ENCODE measurements at regions not wholly inside any gene's neighbourhood (a gene's known extent, or its start where the extent isn't known, plus 50 kb on each side); places are given as distances from the start of the nearest gene placed in this dataset.

DNA sequence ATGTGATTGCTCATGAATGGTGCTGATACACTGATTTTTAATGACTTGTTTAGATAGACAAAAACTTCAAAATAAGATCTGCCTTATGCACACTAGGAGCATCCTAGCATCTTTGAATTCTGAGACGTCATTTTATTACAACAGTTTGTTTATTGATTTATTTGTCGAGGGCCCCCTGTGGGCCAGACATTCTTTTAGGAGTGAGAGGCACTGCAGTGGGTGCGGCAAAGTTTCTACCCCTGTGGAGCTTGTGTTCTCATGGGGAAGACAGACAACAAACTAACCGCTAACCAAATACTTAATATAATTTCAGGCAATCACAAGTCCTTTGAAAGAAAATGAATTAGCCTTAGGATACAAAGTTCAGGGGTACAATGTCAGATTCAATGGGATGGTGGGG is 363.1 kb downstream of the RPS24 start:
- no peaks in the 10 kb centered on the region for H3K27me3 ChIP-seq (ENCODE audit: insufficient read depth, low read length)
- H3K4me1 ChIP-seq (ENCODE audit: insufficient read depth, low read length) = peaks cover 4% of the 10 kb centered on the region; the same call in 1 of the 2 replicates
- no peaks in the 10 kb centered on the region for H3K36me3 ChIP-seq (ENCODE audit: insufficient read depth, low read length)
- no peaks in the 10 kb centered on the region for H3K9me3 ChIP-seq (ENCODE audit: insufficient read depth, low read depth, low read length)
- no peak overlapping the region for H3K9ac ChIP-seq (ENCODE audit: low read depth, low read length)
- no peak overlapping the region for H3K27ac ChIP-seq (ENCODE audit: low read depth, low read length)
- no peak overlapping the region for H3K4me3 ChIP-seq (ENCODE audit: low read length)
- 68% methylated on average over 3 of the region's 4 CpGs for WGBS

- H3K9ac ChIP-seq (ENCODE audit: low read depth, low read length) = no peak overlapping the region
- H3K36me3 ChIP-seq (ENCODE audit: insufficient read depth, low read length) = no peaks in the 10 kb centered on the region
- H3K9me3 ChIP-seq (ENCODE audit: insufficient read depth, low read depth, low read length) = no peaks in the 10 kb centered on the region
- no peak overlapping the region for H3K27ac ChIP-seq (ENCODE audit: low read depth, low read length)
- H3K4me1 ChIP-seq (ENCODE audit: insufficient read depth, low read length) = peaks cover 7% of the 10 kb centered on the region
- H3K27me3 ChIP-seq (ENCODE audit: insufficient read depth, low read length) = no peaks in the 10 kb centered on the region
- 90% methylated on average over 2 of the region's 2 CpGs for WGBS
- H3K4me3 ChIP-seq (ENCODE audit: low read length) = no peak overlapping the region
Measured at GRCh38 chr10:78397786-78398185, 364.1 kb downstream of the RPS24 start.

DNA sequence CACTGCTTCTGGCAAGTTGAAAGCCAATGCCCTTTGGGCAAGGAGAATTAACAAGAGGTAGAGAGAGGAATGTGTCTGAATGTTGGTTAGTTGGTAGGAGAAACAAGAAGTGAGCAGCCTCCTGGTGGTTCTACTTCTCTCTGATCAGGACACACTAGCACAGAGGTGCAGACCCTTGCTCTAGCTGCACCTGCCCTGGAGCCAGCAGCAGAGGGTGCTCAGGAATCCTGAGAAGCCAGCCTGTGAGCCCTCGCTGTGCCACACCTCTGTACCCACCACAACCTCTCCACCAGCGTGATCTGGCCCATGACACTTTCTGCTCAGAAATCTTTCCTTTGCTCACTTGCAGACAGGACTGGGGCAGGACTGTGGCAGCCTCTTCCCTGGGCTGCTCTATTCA is 364.7 kb downstream of the RPS24 start:
- H3K27ac ChIP-seq (ENCODE audit: low read depth, low read length) = no peak overlapping the region
- no peak overlapping the region for H3K4me3 ChIP-seq (ENCODE audit: low read length)
- H3K9me3 ChIP-seq (ENCODE audit: insufficient read depth, low read depth, low read length) = no peaks in the 10 kb centered on the region
- H3K27me3 ChIP-seq (ENCODE audit: insufficient read depth, low read length) = no peaks in the 10 kb centered on the region
- WGBS = 94% methylated on average over 2 of the region's 2 CpGs
- H3K4me1 ChIP-seq (ENCODE audit: insufficient read depth, low read length) = peaks cover 7% of the 10 kb centered on the region
- no peak overlapping the region for H3K9ac ChIP-seq (ENCODE audit: low read depth, low read length)
- H3K36me3 ChIP-seq (ENCODE audit: insufficient read depth, low read length) = no peaks in the 10 kb centered on the region

- WGBS = 47% methylated on average over 13 of the region's 13 CpGs
- Histone ChIP-seq H3K9ac (ENCODE audit: low read depth, low read length) (no peak overlapping the region), H3K4me3 (ENCODE audit: low read length) (no peak overlapping the region), H3K9me3 (ENCODE audit: insufficient read depth, low read depth, low read length) (no peaks in the 10 kb centered on the region), H3K27me3 (ENCODE audit: insufficient read depth, low read length) (no peaks in the 10 kb centered on the region), H3K36me3 (ENCODE audit: insufficient read depth, low read length) (no peaks in the 10 kb centered on the region), H3K4me1 (ENCODE audit: insufficient read depth, low read length) (peaks cover 13% of the 10 kb centered on the region), H3K27ac (ENCODE audit: low read depth, low read length) (no peak overlapping the region)
Measured at GRCh38 chr10:78401624-78402367, 368.1 kb downstream of the RPS24 start.

DNA sequence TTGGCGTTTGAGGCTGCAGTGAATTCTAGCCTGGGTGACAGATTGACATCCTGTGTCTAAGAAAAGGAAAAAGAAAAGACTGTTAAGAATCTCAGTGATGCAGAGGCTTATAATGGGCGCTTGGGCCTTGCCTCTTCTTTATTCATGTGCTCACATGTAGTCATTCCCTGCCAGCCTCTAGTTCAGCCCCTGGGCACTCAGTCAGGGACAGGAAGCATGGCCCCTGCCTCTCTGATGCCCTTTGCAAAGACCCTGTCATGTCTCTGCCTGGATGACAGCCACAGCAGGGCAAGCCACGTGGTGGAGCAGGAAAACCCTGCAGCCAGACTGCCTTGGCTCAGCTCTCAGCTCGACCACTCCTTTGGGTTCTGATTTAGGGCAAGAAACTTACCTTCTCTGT is 368.9 kb downstream of the RPS24 start:
- H3K36me3 ChIP-seq (ENCODE audit: insufficient read depth, low read length) = no peaks in the 10 kb centered on the region
- 72% methylated on average over 4 of the region's 4 CpGs for WGBS
- no peak overlapping the region for H3K9ac ChIP-seq (ENCODE audit: low read depth, low read length)
- H3K27me3 ChIP-seq (ENCODE audit: insufficient read depth, low read length) = no peaks in the 10 kb centered on the region
- no peak overlapping the region for H3K27ac ChIP-seq (ENCODE audit: low read depth, low read length)
- H3K4me3 ChIP-seq (ENCODE audit: low read length) = no peak overlapping the region
- no peaks in the 10 kb centered on the region for H3K9me3 ChIP-seq (ENCODE audit: insufficient read depth, low read depth, low read length)
- peaks cover 16% of the 10 kb centered on the region for H3K4me1 ChIP-seq (ENCODE audit: insufficient read depth, low read length)

DNA sequence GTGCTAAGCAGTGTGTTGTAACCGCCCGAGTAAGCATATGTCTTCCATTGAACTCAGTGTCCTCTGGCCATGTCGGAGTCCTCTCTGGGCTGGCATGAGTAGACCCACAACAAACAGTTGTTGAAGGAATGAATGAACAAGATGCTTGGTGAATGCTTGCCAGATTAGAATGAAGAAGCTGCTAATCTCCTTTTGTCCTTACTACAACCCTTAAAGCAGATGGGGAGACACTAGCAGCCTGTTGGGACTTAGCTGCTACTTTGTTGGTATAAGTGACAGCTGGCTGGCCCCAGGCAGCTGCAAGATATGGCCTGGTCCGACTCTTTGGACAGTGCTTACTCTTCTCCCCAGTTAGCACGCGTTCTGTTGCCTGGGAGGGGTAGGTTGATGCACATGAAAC is 370.1 kb downstream of the RPS24 start:
- H3K27ac ChIP-seq (ENCODE audit: low read depth, low read length) = no peak overlapping the region
- WGBS = 94% methylated on average over 4 of the region's 6 CpGs
- no peaks in the 10 kb centered on the region for H3K27me3 ChIP-seq (ENCODE audit: insufficient read depth, low read length)
- H3K4me1 ChIP-seq (ENCODE audit: insufficient read depth, low read length) = peaks cover 20% of the 10 kb centered on the region
- H3K36me3 ChIP-seq (ENCODE audit: insufficient read depth, low read length) = no peaks in the 10 kb centered on the region
- no peak overlapping the region for H3K9ac ChIP-seq (ENCODE audit: low read depth, low read length)
- no peak overlapping the region for H3K4me3 ChIP-seq (ENCODE audit: low read length)
- H3K9me3 ChIP-seq (ENCODE audit: insufficient read depth, low read depth, low read length) = no peaks in the 10 kb centered on the region

GRCh38 chr10:78404296-78404695 is 370.6 kb downstream of the RPS24 start:
- Histone ChIP-seq H3K36me3 (ENCODE audit: insufficient read depth, low read length) (no peaks in the 10 kb centered on the region), H3K9ac (ENCODE audit: low read depth, low read length) (no peak overlapping the region), H3K4me1 (ENCODE audit: insufficient read depth, low read length) (peaks cover 20% of the 10 kb centered on the region), H3K4me3 (ENCODE audit: low read length) (no peak overlapping the region), H3K9me3 (ENCODE audit: insufficient read depth, low read depth, low read length) (no peaks in the 10 kb centered on the region), H3K27me3 (ENCODE audit: insufficient read depth, low read length) (no peaks in the 10 kb centered on the region), H3K27ac (ENCODE audit: low read depth, low read length) (no peak overlapping the region)
- whole genome bisulfite sequencing = 93% methylated on average over 5 of the region's 5 CpGs

- Histone ChIP-seq H3K9me3 (ENCODE audit: insufficient read depth, low read depth, low read length) (no peaks in the 10 kb centered on the region), H3K36me3 (ENCODE audit: insufficient read depth, low read length) (no peaks in the 10 kb centered on the region), H3K27ac (ENCODE audit: low read depth, low read length) (no peak overlapping the region), H3K9ac (ENCODE audit: low read depth, low read length) (no peak overlapping the region), H3K27me3 (ENCODE audit: insufficient read depth, low read length) (no peaks in the 10 kb centered on the region), H3K4me3 (ENCODE audit: low read length) (no peak overlapping the region), H3K4me1 (ENCODE audit: insufficient read depth, low read length) (peaks cover 20% of the 10 kb centered on the region)
- WGBS = 96% methylated on average over 5 of the region's 5 CpGs
Measured at GRCh38 chr10:78405231-78405630, 371.6 kb downstream of the RPS24 start.

- H3K27ac ChIP-seq (ENCODE audit: low read depth, low read length) = no peak overlapping the region
- H3K4me3 ChIP-seq (ENCODE audit: low read length) = no peak overlapping the region
- no peak overlapping the region for H3K9ac ChIP-seq (ENCODE audit: low read depth, low read length)
- WGBS = 93% methylated on average over 6 of the region's 6 CpGs
- no peaks in the 10 kb centered on the region for H3K36me3 ChIP-seq (ENCODE audit: insufficient read depth, low read length)
- H3K9me3 ChIP-seq (ENCODE audit: insufficient read depth, low read depth, low read length) = no peaks in the 10 kb centered on the region
- no peaks in the 10 kb centered on the region for H3K27me3 ChIP-seq (ENCODE audit: insufficient read depth, low read length)
- H3K4me1 ChIP-seq (ENCODE audit: insufficient read depth, low read length) = peaks cover 20% of the 10 kb centered on the region
Measured at GRCh38 chr10:78405736-78406135, 372.1 kb downstream of the RPS24 start.

- Histone ChIP-seq H3K4me3 (ENCODE audit: low read length) (peak overlapping the region; percentile 83), H3K27ac (ENCODE audit: low read depth, low read length) (no peak overlapping the region), H3K36me3 (ENCODE audit: insufficient read depth, low read length) (no peaks in the 10 kb centered on the region), H3K9ac (ENCODE audit: low read depth, low read length) (peak overlapping the region; percentile 86; the same call in 1 of the 2 replicates), H3K4me1 (ENCODE audit: insufficient read depth, low read length) (peaks cover 18% of the 10 kb centered on the region), H3K27me3 (ENCODE audit: insufficient read depth, low read length) (no peaks in the 10 kb centered on the region), H3K9me3 (ENCODE audit: insufficient read depth, low read depth, low read length) (no peaks in the 10 kb centered on the region)
- 27% methylated on average over 10 of the region's 10 CpGs for WGBS
Measured at GRCh38 chr10:78406648-78407008, 373.0 kb downstream of the RPS24 start.

- Histone ChIP-seq H3K9ac (ENCODE audit: low read depth, low read length) (peak overlapping the region; percentile 86), H3K4me1 (ENCODE audit: insufficient read depth, low read length) (peaks cover 13% of the 10 kb centered on the region)
Measured at GRCh38 chr10:78407009-78407711, 373.5 kb downstream of the RPS24 start.

More at GRCh38 chr10:78407009-78407711, 373.5 kb downstream of the RPS24 start:
- peak overlapping the region; percentile 83 for H3K4me3 ChIP-seq (ENCODE audit: low read length)
- 8% methylated on average over 20 of the region's 20 CpGs for WGBS
- H3K9me3 ChIP-seq (ENCODE audit: insufficient read depth, low read depth, low read length) = no peaks in the 10 kb centered on the region
- no peaks in the 10 kb centered on the region for H3K36me3 ChIP-seq (ENCODE audit: insufficient read depth, low read length)
- H3K27ac ChIP-seq (ENCODE audit: low read depth, low read length) = peak overlapping the region; percentile 87
- no peaks in the 10 kb centered on the region for H3K27me3 ChIP-seq (ENCODE audit: insufficient read depth, low read length)

All from HUES64 (cell line).